NCI-H146 (cell line): ENCODE measurements at regions not wholly inside any gene's neighbourhood (a gene's known extent, or its start where the extent isn't known, plus 50 kb on each side); places are given as distances from the start of the nearest gene placed in this dataset.

Experiments
- DNase-seq: peaks from one replicate; lab custom pipeline; 2025; lab: John Stamatoyannopoulos, UW

DNA sequence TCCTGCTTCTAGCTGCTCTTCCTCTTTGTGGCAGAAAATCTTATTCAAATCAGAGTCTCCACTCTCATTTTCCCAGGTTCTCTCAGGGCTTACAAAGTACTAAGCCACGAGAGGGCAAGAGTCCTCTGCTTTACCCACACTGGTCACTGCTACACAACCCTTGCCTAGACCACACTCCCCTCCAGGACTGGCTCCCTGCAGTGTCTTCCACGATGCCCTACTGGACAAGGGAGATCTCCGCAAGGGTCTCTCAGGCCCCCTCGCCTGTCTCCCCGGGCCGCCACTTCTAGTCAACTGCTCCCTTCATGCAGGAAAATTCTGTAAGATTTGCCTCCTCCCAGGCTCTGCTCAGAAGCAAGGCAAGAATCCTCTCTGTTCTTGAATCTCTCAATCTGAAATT lies 319.6 kb downstream of the RRAGC start:
- no peak for DNase-seq

DNA sequence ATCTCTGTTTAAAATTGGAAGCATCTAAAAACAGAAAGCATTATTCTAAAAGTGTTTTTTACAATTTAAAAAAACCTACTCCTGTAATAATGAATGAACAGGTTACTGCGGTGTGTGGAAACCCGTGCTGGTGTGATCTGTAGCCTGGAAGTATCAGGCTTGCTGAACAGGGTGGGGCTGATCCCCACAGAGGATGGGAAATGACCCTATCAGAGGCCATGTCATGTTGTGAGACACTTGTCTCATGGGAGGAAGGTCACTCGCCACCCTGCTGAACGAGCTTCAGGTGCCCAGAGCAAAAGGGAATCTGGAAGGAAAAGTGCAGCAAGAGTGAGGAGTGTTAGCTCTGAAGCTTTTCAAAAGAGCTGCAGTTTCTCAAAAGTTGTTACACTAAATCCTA lies 320.7 kb downstream of the RRAGC start:
- no peak for DNase-seq

DNA sequence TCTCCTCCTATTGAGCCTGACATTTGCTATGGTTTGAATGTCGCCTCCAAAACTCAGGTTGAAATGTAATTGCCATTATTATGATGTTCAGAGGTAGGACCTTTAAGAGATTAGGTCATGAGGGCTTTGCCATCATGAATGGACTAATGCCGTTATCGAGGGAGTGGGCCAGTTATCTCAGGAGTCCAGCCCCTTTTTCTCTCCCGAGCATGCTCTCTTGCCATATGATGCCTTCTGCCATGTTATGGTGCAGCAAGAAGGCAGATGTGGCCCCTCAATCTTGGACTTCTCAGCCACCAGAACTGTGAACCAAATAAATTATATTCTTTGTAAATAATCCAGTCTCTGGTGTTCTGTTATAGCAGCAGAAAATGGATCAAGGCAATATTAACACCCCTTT lies 323.5 kb downstream of the RRAGC start:
- DNase-seq, result no peak

DNA sequence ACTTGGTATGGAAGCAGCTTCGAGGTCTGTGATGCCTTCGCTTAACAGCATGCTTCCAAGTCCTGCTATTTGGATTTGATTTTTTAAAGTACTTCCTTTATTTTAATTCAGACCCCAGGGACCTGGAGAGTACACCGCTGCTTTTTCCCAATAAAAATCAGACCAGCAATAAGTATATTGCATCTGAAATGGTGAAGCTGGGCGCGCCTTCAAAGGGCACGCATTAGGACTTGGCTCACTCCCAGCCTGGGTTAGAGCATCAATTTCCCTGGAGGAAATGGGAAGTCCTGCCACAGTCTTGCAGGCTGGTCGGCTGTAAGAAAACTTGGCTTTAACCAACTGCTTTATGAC lies 325.1 kb downstream of the RRAGC start:
- DNase-seq, result no peak

DNA sequence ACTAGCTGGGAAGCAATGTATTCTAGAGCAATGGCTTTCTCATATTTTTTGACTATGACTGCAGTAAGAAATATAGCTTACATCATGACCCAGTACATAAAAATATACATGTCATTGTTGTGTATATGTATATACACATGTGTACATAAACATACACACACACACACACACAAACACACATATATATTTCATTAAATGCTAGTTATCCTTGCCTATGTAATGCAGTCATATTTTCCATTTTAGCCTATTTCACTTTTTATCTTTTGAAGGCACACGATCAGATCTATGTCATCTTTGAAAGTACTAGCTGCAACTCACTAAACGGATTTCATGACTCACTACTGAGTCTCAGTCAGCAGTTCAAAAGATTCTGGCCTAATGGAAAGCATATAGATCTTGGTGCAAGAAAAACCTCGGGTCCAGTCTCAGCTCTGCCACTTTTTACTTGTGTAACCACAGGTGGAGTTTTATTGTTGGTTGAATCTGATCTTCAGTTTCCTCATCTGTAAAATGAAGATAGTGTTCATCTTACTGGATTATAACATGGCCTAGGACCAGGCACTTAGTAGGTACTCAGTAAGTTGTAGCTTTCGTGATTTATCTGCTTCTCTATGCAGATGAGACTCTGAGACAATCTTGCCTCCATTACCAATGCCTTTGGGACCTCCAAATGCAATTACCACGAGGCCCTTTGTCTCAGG lies 325.6 kb downstream of the RRAGC start:
- DNase-seq, result no peak

DNA sequence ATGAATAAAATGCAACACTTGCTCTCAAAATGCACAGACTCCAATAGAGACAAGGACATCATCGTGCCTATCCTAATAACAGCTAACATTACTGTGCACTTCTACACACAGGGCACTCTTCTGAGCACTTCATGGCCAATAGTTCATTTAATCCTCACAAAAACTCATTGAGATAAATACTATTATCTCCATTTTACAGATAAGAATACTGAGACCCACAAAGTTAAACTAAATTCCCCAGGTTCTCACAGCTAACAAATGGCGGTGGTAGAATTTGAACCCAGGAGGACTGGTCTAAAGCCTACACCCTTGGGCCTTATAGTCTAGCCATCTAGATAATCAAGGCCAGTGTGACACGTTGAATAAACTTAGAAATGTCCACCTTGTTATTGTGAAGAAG lies 328.6 kb downstream of the RRAGC start:
- no peak for DNase-seq

DNA sequence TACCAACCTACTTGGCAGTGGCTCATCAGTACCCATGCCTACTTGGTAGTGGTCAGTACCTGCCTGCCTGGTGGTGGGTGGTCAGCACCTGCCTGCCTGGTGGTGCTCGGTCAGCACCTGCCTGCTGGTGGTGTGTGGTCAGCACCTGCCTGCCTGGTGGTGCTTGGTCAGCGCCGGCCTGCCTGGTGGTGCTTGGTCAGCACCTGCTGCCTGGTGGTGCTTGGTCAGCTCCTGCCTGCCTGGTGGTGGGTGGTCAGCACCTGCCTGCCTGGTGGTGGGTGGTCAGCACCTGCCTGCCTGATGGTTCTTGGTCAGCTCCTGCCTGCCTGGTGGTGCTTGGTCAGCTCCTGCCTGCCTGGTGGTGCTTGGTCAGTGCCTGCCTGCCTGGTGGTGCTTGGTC lies 329.6 kb downstream of the RRAGC start:
- DNase-seq, result no peak

DNA sequence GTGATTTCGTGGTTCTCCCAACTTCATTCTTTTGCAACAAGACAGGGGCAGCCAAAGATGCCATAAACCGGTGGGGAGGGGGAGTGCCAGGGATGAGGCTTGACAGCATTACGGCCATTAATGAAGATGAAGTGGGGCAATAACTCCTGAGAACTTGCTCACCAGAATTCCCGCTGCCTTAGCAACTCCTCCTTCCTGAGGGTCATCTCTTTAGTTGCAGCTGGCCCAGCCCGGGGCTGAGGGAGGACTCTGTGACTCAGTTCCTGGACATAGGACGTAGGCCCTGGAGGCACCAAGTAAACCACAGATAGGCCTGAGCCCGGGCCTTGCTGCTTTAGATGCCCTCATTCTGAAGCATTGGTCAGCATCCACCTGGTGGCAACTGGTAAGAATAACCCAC lies 330.2 kb downstream of the RRAGC start:
- DNase-seq, result no peak

DNA sequence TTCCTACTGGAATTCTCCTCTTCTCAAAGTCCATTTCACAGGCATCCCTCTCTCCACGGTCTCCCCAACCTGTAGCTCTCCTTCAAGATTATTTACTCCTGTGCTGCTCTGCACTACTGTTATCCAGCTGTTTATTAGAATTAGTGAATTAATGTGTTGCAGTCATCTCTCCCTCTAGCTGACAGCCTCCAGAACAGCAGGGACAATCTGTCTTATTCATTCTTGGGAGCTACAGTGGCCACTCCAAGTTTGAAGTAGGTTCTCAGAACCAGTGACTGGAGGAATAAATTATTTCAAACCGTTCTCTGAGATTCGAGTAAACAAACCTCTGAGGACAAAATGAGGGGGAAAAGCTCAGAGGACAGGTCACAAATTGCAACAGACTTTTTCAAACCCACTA lies 330.9 kb downstream of the RRAGC start:
- no peak for DNase-seq

DNA sequence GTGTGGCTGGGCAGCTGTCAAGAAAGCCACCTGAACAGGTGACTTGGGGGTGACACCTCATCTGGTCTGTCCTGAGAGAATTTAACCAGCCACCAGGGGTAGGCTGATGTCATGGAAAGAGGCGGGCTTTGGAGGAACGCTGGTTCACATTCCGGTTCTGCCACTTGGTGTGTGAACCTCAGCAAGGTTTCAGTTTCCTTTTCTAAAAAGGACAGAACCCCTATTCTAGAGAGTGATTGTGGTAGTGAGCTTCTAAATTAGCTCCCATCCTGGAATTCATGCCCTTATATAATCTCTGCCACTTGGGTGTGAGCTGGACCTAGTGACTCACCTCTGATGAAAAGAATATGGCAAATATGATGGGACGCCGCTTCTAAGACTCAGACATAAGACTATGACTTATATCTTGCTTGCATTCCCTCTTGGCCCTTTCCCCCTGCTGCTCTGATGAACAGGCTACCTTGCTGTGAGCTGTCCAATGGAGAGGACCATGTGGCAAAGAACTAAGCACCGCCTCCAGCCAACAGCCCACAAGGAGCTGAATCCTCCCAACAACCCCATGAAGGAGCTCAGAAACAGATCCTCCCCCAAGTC lies 332.1 kb downstream of the RRAGC start:
- DNase-seq, result no peak

DNA sequence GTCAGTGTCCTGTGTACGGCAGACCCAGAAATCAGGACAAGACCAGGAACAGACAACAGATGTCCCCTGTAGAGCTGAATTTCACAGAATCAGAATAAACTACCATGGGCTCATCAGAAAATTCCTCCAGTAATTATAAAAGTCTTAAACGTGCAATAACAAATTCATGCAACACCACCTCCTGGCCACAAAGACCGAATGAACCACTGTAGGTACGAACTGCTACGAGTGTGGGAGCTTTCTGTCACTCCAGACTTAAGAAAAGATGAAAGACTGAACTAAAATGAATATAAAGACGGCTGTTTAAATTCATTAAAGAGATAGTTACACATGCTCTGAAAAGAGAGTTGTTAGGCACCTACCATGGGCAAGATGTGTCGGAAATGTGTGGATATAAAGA lies 333.5 kb downstream of the RRAGC start:
- DNase-seq, result no peak

DNA sequence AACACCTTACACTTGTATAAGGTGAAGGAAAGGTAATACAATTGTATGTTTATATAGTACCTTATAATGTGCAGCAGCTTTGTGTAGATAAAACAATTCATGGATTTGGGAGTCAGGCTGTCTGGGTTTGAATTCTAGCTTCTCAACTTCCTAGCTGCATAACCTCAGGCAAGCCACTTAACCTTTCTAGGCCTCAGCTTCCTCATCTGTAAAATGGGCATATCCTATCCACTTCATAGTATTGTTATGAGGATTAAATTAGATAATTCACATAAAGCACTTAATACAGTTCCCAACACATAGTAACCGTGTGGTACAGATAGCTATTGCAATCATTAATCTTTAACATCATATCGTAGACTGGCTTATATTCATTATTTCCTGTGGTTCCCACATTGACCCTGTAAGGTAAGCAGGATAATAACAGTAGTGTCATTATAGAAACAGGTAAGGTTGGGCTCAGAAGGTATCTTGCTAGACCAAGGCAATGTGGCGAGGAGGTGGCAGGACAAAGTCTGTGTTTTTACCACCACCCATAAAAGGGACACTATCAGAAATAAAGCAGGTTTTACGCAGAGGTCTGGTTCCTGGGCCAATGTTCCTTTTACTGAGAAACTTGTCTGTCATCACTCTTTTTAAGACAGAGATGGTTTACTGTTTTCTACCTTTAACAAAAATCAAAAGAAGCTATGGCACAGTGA lies 334.1 kb downstream of the RRAGC start:
- no peak for DNase-seq

DNA sequence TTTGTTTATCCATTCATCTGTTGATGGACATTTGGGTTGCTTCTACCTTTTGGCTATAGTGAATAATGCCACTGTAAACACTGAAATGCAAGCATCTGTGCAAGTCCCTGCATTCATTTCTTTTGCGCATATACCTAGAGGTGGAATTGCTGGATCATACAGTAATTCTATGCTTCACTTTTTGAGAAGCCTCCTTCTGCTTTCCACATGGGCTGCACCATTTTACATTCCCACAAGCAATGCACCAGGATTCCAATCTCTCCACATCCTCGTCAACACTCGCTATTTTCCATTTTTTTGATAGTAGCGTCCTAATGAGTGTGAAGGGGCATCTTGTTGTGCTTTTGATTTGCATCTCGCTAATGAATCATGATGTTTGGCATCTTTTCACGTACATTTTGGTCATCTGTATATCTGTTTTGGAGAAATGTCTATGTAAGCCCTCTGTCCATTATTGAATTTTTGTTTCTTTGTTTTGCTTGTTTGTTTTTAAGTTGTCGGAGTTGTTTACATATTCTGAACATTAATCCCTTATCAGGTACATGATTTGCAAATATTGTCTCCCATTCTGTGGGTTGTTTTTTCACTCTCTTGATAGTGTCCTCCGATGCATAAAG lies 335.4 kb downstream of the RRAGC start:
- no peak for DNase-seq

DNA sequence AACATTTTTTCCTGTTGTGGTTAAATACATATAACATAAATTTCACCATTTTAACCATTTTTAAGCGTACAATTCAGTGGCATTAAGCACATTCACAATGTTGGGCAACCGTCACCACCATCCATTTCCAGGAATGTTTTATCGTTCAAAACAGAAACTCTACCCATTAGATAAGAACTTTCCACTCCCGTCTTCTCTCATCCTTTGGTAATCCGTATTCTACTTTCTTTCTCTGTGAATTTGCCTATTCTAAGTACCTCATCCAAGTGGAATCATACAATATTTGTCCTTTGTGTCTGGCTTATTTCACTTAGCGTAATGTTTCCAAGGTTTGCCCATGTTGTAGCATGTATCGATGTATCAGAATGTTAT lies 336.0 kb downstream of the RRAGC start:
- no peak for DNase-seq

DNA sequence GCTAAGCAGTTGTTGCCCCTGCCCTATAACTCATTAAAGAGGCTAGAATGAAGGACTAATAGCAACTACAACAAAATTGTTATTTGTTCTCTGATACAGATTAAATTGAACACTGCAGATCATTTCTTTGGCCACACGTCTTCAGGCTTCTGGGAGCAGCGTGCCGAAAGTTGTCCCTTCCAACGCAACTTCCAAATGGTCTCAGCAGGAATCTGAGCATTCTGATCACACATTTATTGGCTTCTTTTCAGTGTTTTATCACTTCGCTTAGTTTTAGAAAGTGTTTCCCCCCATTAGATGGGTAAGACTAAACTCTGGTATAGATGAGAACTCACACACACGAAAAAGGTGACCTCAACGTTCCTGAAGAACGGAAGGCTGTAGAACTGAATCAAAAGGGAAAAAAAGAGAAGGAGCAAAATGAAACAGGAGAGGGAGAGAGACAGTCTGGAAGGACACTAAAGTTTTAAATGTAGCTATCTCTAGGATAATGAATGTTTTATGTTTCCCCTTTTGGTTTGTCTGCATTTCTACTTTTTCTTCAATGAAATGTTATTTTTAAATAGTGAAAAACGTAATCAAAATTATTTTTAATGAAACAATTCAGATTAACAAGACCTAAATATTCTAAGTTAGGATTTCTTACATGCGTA lies 336.5 kb downstream of the RRAGC start:
- no peak for DNase-seq

DNA sequence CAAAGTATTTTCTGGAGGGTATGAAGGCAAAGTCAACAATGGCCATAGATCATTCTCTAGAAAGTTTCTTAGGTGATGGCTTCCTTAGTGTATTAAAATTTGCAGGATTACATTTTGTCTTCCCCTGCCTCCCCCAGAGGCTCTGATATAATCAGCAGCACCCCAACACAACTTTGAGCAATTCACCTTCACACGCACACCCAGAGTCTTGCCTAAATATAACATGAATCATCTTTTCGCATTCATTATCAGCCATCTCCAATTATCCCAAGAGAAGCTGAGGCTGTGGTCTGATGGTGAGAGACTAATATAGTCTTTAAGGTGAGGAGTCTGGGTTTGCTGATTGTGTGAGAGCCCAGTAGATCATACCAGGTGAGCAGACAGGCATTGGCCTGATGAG lies 343.0 kb downstream of the RRAGC start:
- no peak for DNase-seq

DNA sequence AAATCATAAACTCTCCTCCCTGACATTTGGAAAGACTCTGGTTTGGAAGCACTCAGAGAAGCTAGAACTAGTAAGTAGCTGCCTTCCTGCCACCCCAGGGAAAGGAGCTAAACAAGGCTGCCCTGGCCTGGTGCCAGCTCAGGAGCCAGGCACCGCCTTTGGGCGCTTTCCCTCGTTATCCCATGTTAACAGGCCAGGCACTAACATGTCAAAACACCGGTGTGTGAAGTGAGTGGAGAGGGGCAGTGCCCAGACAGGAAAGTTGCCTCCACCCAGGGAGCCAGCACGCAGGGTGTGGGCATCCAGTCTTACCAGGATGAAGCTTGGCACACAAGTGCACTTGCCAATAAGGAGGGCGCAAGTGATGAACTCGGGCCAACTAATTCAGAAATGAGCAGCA lies 346.8 kb downstream of the RRAGC start:
- no peak for DNase-seq

DNA sequence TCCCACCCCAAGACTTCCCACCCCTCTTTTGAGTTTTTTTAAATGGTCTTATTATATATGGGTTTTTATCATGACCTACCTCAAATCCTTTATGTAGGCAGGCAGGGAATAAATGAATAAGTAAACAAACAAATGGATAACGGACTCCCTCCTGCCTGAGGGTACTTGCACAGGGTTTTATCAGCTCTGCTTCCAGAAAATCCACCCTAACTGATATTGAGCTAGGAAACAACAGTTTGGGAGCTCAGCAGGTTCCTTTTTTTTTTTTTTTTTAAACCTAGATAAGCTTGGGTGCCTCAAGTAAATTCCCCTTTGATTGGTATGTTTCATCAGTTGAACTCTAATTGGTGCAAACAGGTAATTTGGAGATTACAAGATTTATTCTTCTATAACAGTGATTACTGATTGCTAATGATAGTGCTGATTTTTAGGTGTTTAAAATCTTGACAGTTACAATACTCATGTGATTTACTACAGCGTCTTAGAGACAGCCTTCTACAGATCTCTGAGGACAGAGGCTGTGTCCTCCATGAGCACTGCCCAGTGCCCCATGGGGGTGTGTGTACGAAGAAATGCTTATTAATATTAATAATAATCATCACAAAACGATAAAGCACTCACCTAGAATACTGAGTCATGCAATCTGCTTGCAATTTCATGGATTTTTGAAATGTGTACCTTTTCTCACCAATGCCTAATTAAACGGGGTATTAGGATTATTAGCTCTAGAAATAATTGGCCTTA lies 347.4 kb downstream of the RRAGC start:
- no peak for DNase-seq

DNA sequence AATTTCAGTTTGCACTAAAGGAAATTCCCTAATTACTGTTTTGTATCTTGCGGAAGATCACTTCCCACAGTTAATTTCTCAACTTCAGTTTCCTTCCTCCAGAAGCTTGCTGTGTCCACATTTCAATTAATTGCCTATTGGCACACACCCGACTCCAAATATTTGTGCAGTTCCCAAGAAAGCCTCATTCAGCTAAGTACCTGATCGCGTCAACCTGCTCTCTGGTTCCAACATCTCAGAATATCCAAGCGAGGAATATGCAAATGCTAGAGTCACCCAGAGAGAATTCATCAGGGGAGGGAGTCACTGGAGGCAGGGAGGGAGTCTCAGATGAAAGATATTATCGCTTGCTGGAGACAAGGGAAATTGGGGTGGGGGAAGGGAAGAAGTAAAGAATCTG lies 351.3 kb downstream of the RRAGC start:
- DNase-seq, result no peak

DNA sequence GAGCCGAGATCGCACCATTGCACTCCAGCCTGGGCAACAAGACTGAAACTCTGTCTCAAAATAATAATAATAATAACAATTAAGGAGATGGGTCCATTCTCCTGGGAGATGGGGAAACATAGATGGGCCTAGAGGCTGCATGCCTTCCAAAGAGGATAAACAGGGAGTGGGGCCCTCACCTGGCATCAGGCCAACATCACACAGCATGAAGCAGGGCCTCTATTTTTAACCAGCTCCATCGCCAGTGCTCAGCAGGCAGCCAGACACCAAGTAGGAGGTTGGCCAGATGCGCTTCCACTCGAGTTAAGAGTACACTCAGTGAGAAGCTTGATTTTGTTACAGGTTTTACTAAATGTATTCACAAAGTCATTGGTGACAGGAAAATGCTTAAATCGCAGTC lies 352.0 kb downstream of the RRAGC start:
- DNase-seq, result no peak

DNA sequence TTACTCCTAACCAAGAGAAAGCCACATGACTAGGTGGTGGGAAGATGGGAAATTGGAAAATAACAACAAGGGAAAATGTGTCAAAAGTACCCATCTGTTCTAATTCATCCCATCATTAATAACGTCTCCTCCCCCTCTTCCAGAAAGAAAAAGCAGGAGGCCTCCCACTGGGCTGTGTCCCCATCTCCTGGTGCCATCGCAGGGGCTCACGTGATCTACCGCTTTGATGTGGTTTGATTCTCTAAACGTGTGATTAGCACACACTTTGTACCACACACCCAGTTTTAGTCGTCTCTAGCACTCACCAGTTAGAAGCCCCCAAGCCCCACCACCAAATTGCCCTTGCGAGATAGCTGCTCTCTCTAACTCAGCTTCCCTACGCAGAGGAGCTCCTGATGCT lies 353.6 kb downstream of the RRAGC start:
- DNase-seq, result no peak

DNA sequence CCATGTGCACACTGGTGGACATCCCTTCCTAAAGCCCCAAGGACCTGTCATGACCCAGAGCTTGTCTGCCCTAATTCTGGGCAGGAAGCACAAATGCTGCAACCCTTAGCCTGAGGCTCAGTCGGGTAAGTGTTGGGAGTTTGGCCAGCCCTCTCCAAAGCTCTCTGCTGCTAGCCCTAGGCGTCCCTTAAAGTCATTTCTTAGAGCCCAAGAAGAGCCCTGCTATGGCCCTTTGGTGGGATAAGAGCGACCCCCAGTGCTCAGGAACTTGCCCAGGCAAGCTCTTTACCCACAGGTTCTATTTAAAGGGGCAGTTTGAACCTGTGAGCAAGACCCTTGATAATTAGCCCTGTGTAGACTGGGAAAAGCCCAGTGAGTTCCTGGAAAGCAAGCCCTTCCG lies 356.8 kb downstream of the RRAGC start:
- DNase-seq, result no peak
